ENCODE measurements at regions not wholly inside any gene's neighbourhood (a gene's known extent, or its start where the extent isn't known, plus 50 kb on each side); places are given as distances from the start of the nearest gene placed in this dataset.

DNA sequence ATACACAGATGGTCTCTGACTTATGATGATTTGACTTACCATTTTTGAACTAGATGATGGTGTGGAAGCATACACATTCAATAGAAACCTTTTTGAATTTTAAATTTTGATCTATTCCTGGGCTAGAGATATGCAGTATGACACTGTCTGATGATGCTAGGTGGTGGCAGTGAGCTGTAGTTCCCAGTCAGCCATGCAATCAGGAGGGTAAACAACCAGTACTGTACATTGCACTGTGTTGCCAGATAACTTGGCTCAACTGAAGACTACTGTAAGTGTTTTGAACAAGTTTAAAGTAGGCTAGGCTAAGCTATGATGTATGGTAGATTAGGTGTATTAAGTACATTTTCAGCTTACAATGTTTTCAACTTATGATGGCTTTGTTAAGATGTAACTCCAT, 859.1 kb upstream of the ARRDC3 start (continued):
- TF ChIP-seq, protein P1, sequence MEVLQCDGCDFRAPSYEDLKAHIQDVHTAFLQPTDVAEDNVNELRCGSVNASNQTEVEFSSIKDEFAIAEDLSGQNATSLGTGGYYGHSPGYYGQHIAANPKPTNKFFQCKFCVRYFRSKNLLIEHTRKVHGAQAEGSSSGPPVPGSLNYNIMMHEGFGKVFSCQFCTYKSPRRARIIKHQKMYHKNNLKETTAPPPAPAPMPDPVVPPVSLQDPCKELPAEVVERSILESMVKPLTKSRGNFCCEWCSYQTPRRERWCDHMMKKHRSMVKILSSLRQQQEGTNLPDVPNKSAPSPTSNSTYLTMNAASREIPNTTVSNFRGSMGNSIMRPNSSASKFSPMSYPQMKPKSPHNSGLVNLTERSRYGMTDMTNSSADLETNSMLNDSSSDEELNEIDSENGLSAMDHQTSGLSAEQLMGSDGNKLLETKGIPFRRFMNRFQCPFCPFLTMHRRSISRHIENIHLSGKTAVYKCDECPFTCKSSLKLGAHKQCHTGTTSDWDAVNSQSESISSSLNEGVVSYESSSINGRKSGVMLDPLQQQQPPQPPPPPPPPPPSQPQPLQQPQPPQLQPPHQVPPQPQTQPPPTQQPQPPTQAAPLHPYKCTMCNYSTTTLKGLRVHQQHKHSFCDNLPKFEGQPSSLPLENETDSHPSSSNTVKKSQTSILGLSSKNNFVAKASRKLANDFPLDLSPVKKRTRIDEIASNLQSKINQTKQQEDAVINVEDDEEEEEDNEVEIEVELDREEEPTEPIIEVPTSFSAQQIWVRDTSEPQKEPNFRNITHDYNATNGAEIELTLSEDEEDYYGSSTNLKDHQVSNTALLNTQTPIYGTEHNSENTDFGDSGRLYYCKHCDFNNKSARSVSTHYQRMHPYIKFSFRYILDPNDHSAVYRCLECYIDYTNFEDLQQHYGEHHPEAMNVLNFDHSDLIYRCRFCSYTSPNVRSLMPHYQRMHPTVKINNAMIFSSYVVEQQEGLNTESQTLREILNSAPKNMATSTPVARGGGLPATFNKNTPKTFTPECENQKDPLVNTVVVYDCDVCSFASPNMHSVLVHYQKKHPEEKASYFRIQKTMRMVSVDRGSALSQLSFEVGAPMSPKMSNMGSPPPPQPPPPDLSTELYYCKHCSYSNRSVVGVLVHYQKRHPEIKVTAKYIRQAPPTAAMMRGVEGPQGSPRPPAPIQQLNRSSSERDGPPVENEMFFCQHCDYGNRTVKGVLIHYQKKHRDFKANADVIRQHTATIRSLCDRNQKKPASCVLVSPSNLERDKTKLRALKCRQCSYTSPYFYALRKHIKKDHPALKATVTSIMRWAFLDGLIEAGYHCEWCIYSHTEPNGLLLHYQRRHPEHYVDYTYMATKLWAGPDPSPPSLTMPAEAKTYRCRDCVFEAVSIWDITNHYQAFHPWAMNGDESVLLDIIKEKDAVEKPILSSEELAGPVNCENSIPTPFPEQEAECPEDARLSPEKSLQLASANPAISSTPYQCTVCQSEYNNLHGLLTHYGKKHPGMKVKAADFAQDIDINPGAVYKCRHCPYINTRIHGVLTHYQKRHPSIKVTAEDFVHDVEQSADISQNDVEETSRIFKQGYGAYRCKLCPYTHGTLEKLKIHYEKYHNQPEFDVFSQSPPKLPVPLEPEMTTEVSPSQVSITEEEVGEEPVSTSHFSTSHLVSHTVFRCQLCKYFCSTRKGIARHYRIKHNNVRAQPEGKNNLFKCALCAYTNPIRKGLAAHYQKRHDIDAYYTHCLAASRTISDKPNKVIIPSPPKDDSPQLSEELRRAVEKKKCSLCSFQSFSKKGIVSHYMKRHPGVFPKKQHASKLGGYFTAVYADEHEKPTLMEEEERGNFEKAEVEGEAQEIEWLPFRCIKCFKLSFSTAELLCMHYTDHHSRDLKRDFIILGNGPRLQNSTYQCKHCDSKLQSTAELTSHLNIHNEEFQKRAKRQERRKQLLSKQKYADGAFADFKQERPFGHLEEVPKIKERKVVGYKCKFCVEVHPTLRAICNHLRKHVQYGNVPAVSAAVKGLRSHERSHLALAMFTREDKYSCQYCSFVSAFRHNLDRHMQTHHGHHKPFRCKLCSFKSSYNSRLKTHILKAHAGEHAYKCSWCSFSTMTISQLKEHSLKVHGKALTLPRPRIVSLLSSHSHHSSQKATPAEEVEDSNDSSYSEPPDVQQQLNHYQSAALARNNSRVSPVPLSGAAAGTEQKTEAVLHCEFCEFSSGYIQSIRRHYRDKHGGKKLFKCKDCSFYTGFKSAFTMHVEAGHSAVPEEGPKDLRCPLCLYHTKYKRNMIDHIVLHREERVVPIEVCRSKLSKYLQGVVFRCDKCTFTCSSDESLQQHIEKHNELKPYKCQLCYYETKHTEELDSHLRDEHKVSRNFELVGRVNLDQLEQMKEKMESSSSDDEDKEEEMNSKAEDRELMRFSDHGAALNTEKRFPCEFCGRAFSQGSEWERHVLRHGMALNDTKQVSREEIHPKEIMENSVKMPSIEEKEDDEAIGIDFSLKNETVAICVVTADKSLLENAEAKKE (CRISPR knock-in tag; IDR thresholded peaks at IDR 0.05), result no peak
- no peak for TF ChIP-seq JUNB (IDR thresholded peaks at IDR 0.05; ENCODE audit: unreplicated experiment)
- TF ChIP-seq, protein P2, sequence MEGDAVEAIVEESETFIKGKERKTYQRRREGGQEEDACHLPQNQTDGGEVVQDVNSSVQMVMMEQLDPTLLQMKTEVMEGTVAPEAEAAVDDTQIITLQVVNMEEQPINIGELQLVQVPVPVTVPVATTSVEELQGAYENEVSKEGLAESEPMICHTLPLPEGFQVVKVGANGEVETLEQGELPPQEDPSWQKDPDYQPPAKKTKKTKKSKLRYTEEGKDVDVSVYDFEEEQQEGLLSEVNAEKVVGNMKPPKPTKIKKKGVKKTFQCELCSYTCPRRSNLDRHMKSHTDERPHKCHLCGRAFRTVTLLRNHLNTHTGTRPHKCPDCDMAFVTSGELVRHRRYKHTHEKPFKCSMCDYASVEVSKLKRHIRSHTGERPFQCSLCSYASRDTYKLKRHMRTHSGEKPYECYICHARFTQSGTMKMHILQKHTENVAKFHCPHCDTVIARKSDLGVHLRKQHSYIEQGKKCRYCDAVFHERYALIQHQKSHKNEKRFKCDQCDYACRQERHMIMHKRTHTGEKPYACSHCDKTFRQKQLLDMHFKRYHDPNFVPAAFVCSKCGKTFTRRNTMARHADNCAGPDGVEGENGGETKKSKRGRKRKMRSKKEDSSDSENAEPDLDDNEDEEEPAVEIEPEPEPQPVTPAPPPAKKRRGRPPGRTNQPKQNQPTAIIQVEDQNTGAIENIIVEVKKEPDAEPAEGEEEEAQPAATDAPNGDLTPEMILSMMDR (conservative IDR thresholded peaks at IDR 0.05; ENCODE audit: low read depth in 2 of 2), result no peak
- TF ChIP-seq POLR2AphosphoS5 (IDR thresholded peaks at IDR 0.05; ENCODE audit: low read depth), result no peak
- no peak for TF ChIP-seq STAT1 (IDR thresholded peaks at IDR 0.05; ENCODE audit: unreplicated experiment)
- no peak for TF ChIP-seq NANOG (IDR thresholded peaks at IDR 0.05; ENCODE audit: borderline replicate concordance)

DNA sequence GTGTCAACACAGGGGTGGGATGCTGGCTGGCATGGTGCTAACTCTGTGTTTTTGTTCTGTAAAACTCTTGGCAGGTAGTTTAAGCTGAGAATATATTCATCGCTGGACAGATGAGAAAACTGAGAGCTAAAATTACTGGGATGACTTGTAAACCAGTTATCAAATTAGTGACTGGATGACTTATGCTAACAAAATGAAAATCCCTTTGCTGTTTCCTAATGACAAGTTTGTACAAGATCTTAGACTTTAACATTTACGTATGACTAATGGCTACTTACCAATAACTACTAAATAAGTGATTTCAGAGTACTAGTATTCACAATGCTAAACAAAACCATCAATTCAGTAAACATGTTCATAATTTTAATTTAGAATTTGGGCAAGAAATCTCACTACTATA, 854.8 kb upstream of the ARRDC3 start:
- DNase-seq (ENCODE audit: low spot score) (no peak), ATAC-seq (no peak)
- Mint-ChIP-seq H3K27me3 (ENCODE audit: insufficient read depth, low read depth, poor library complexity) (no peaks in the 10 kb centered on the region), H3K4me3 (no peak overlapping the region), H3K4me1 (no peaks in the 10 kb centered on the region), H3K9me3 (no peaks in the 10 kb centered on the region), H3K27ac (no peak overlapping the region), H3K36me3 (ENCODE audit: low read depth) (no peaks in the 10 kb centered on the region)
- Histone ChIP-seq H2AFZ (no peak overlapping the region), H3K4me3 (no peak overlapping the region), H3F3A (replicated peaks; ENCODE audit: low read depth) (no peaks in the 10 kb centered on the region), H3K36me3 (ENCODE audit: insufficient read depth) (no peaks in the 10 kb centered on the region), H3K9me2 (ENCODE audit: insufficient read depth) (no peaks in the 10 kb centered on the region; the same call in 1 of the 2 replicates), H3K4me2 (no peak overlapping the region), H4K20me1 (replicated peaks; ENCODE audit: insufficient read depth) (no peaks in the 10 kb centered on the region), H3K4me1 (ENCODE audit: insufficient read depth) (no peaks in the 10 kb centered on the region), H3K79me2 (replicated peaks; ENCODE audit: insufficient read depth) (no peaks in the 10 kb centered on the region), H3K27me3 (ENCODE audit: insufficient read depth) (no peaks in the 10 kb centered on the region), H3K27ac (ENCODE audit: low read depth) (no peak overlapping the region)
- TF ChIP-seq ZNF114 (CRISPR knock-in tag; IDR thresholded peaks at IDR 0.05) (no peak), CREB1 (CRISPR knock-in tag; IDR thresholded peaks at IDR 0.05; ENCODE audit: low read depth) (no peak), EZH2phosphoT487 (IDR thresholded peaks at IDR 0.05; ENCODE audit: unreplicated experiment) (no peak), EZH2 (IDR thresholded peaks at IDR 0.05; ENCODE audit: low read depth, unreplicated experiment) (no peak)

All from GM23338 (cell line).